Ovary (tissue), 7 donors: ENCODE measurements at regions not wholly inside any gene's neighbourhood (a gene's known extent, or its start where the extent isn't known, plus 50 kb on each side); places are given as distances from the start of the nearest gene placed in this dataset.
"Not testable (repeated sequence)": the region's sequence is repeated elsewhere in the genome, so short reads cannot be mapped to it uniquely, and the experiment has no call there.

ENCODE experiments used
- DNase-seq, 5 donors: peaks; one replicate each; pipeline ENCODE4 v3.0.0-alpha.2; 2019 to 2020
- H3K27ac ChIP-seq, 2 donors: fragments of 200-600 bp; one replicate each; pipeline versions ENCODE4 v1.5.1 to v1.8.0; 2019 to 2022
- H3K27me3 ChIP-seq: fragments of 200-600 bp; one replicate; pipeline ENCODE4 v1.8.0; 2022
- H3K36me3 ChIP-seq: fragments of 200-600 bp; sonication (generic); one replicate; pipeline ENCODE4 v1.5.1; 2019
- H3K4me1 ChIP-seq: one replicate; pipeline ENCODE4 v1.8.1; 2013; ENCODE audit warnings: mild to moderate bottlenecking, moderate library complexity; ENCODE audit not compliant: insufficient read depth
- H3K4me3 ChIP-seq: fragments of 200-600 bp; sonication (generic); one replicate; pipeline ENCODE4 v1.5.1; 2017
- H3K9me3 ChIP-seq, 2 donors: fragments of 200-600 bp in 1 of 2; sonication (generic) in 1 of 2; one replicate each; pipeline versions ENCODE4 v1.5.1 to v1.8.1; 2013 to 2019; ENCODE audit warnings: mild to moderate bottlenecking in 1 of 2, moderate library complexity in 1 of 2
- EP300 ChIP-seq: sonication (generic); formaldehyde crosslinking; IDR thresholded peaks from one replicate; pipeline ENCODE4 v1.6.1; 2017; ENCODE audit warnings: antibody characterized with exemption
- POLR2A ChIP-seq: fragments of 450-650 bp; IDR thresholded peaks from one replicate; pipeline ENCODE4 v1.6.1; 2017; ENCODE audit warnings: antibody characterized with exemption, mild to moderate bottlenecking, moderate library complexity
- WGBS, 3 donors: extraction: QIAGEN DNeasy Blood & Tissue Kit in 1 of 3; methylation state at CpG; one replicate each; pipeline versions ENCODE4 v1.1.5 to v1.1.7; 2013 to 2017; 5-methylcytosine and 5-hydroxymethylcytosine counted together
- intact Hi-C, 4 donors: fragments of 100-400 bp; cut with DNase I; formaldehyde crosslinking; loops; one replicate each; pipeline versions ENCODE4 v1.11.0 to v1.15.1; 2022 to 2023
- TF ChIP-seq, protein P1 (sequence below), 3 donors: fragments of 450-650 bp in 2 of 3; fragments of 200-600 bp in 1 of 3; IDR thresholded peaks; one replicate each; pipeline versions ENCODE4 v1.5.1 to v1.8.0; 2016 to 2022; ENCODE audit warnings: antibody characterized with exemption in 3 of 3, mild to moderate bottlenecking in 1 of 3
- donor health status: DM: no; HTN: no; CAD: no; lungs with moderate emphysema.
- donor health status: DM: no; HTN: no; CAD: no.
- donor health status: Bipolar disorder and iron deficiency.
- donor health status: DM: no; HTN: no; CAD: no.
- donor health status: DM: yes; HTN: yes; CAD: no.

DNA sequence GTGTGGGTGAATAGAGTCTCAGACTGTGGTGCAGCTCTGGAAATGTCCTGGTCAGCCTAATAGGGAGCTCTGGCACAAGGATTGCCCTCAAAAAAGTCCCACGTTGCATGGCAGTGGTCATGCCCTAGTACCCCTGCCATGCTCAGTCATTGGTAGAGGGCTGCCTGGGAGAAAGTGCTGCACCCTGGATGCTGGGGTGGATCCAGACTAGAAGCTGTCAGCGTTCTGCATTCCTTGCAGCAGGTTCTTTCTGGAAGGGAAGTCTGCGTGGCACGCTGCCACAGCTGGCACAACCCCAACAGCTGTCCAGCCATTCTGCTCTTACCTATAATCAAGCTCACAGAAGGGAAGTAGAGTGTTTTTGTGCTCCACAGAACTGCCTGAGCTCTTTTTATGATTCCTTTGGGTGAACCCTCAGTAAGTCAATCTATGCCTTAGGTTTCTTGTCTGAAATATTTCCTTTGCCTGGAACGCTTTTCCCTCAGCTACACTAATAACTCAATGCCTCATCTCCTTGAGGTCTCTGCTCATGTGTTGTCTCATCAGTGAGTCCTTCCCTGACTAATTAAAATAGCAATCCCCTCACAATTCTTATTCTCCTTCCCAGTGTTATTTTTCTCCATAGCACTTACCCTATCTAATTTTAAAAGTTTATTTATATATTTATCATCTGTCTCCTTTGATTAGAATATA, 61.5 kb upstream of the JAK1 start:
- Histone ChIP-seq H3K4me3 (no peak overlapping the region), H3K27me3 (no peaks in the 10 kb centered on the region), H3K36me3 (no peaks in the 10 kb centered on the region), H3K27ac (no peak overlapping the region), H3K4me1 (peaks cover 13% of the 10 kb centered on the region), H3K9me3 (no peaks in the 10 kb centered on the region)
- WGBS, 3 donors = 54 to 66% (median 55%) methylated on average over 5 of the region's 5 CpGs
- intact Hi-C loops = no loop called here
- TF ChIP-seq POLR2A = no peak
- no peak for TF ChIP-seq EP300
- TF ChIP-seq, protein P1, sequence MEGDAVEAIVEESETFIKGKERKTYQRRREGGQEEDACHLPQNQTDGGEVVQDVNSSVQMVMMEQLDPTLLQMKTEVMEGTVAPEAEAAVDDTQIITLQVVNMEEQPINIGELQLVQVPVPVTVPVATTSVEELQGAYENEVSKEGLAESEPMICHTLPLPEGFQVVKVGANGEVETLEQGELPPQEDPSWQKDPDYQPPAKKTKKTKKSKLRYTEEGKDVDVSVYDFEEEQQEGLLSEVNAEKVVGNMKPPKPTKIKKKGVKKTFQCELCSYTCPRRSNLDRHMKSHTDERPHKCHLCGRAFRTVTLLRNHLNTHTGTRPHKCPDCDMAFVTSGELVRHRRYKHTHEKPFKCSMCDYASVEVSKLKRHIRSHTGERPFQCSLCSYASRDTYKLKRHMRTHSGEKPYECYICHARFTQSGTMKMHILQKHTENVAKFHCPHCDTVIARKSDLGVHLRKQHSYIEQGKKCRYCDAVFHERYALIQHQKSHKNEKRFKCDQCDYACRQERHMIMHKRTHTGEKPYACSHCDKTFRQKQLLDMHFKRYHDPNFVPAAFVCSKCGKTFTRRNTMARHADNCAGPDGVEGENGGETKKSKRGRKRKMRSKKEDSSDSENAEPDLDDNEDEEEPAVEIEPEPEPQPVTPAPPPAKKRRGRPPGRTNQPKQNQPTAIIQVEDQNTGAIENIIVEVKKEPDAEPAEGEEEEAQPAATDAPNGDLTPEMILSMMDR (IDR thresholded peaks at IDR 0.05) = no peak
- peak; percentile 32 to 72 (median 52) for DNase-seq

DNA sequence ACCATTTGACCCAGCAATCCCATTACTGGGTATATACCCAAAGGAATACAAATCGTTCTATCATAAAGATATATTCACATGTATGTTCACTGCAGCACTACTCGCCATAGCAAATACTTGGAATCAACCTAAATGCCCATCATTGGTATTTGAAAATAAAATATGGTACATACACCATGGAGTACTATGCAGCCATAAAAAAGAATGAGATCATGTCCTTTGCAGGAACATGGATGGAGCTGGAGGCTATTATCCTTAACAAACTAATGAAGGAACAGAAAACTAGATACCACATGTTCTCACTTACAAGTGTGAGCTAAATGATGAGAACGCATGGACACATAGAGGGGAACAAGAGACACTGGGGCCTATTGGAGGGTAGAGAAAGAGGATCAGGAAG, 63.1 kb upstream of the JAK1 start:
- H3K4me1 ChIP-seq = peaks cover 11% of the 10 kb centered on the region
- DNase-seq, H3K27me3 ChIP-seq, H3K36me3 ChIP-seq, H3K9me3 ChIP-seq, H3K27ac ChIP-seq, intact Hi-C loops, H3K4me3 ChIP-seq: not testable (repeated sequence)
- 94 to 100% (median 97%) methylated on average over 3 of the region's 3 CpGs for WGBS, 3 donors

DNA sequence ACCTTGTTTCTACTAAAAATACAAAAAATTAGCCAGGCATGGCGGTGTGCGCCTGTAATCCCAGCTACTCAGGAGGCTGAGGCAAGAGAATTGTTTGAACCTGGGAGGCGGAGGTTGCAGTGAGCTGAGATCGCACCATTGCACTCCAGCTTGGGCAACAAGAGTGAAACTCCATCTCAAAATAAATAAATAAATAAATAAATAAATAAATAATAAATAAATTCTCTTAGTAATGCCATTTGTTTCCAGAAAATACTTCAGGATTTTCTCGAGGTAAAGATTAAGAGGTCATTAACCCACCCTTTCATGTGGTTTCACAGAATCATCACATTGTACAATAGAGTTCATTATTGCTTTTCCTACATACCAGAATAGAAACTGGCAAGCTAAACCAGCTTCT, 68.5 kb upstream of the JAK1 start:
- H3K4me1 ChIP-seq, H3K4me3 ChIP-seq, H3K27me3 ChIP-seq, H3K9me3 ChIP-seq, H3K36me3 ChIP-seq, H3K27ac ChIP-seq, intact Hi-C loops, DNase-seq: not testable (repeated sequence)
- 84 to 85% (median 85%) methylated on average over 5 of the region's 5 CpGs for WGBS, 3 donors

DNA sequence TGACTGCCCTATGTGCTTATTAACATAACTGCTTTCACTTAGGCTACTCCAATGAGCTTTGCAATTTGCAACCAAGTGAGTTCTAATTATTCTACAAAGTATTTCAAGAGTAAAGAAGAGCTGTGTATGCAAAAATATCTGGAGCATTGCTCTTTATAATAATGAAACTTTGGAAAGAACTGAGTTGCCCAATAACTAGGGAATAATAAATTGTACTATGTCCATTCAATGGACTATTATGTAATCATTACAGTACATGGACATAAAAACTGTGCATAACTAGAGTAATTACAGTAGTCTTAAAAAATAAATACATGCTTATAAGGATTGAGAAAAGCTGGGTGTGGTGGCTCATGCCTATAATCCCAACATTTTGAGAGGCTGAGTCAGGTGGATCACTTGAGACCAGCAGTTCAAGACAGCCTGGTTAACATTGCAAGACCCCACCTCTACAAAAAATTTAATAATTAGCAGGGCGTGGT, 70.3 kb upstream of the JAK1 start:
- Histone ChIP-seq H3K27ac (no peak overlapping the region), H3K36me3 (no peaks in the 10 kb centered on the region), H3K9me3 (no peaks in the 10 kb centered on the region), H3K4me1 (peaks cover 1% of the 10 kb centered on the region), H3K4me3 (no peak overlapping the region), H3K27me3 (no peaks in the 10 kb centered on the region)
- DNase-seq = no peak
- WGBS, 3 donors = 95 to 100% (median 100%) methylated on average over 1 of the region's 1 CpG
- TF ChIP-seq, protein P1 (IDR thresholded peaks at IDR 0.05) = no peak
- TF ChIP-seq EP300 = no peak
- TF ChIP-seq POLR2A = no peak
- intact Hi-C loops = no loop called here

DNA sequence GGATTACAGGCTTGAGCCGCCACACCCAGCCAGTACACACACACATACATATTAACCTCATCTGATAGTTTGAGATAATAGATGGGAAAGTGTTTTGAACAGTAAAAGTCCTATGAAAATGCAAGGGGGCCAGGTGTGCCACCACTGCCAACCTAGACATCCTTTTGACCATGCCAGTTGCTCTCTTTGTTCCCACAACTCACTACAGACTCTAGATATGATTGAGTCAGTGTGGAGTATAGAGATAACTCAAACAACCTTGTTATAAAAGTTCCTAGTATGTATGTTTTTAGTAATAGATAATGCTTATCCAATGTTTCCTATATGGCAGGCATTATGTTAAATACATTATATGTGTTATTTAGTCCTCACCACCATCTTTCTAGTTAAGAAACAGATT, 72.7 kb upstream of the JAK1 start:
- 90 to 100% (median 96%) methylated on average over 1 of the region's 1 CpG for WGBS, 3 donors
- Histone ChIP-seq H3K4me3 (no peak overlapping the region), H3K4me1 (peaks cover 1% of the 10 kb centered on the region), H3K27me3 (no peaks in the 10 kb centered on the region), H3K9me3 (no peaks in the 10 kb centered on the region), H3K36me3 (no peaks in the 10 kb centered on the region), H3K27ac (no peak overlapping the region)
- no peak for TF ChIP-seq EP300
- TF ChIP-seq POLR2A = no peak
- TF ChIP-seq, protein P1 (IDR thresholded peaks at IDR 0.05) = no peak
- no peak for DNase-seq
- intact Hi-C loops = no loop called here
